Glutamatergic neuron (in vitro differentiated cells): ENCODE measurements at regions not wholly inside any gene's neighbourhood (a gene's known extent, or its start where the extent isn't known, plus 50 kb on each side); places are given as distances from the start of the nearest gene placed in this dataset.

Source experiments
- DNase-seq: peaks from one replicate; pipeline ENCODE4 v3.0.0; 2022
- H3K27ac Mint-ChIP-seq: one replicate; pipeline ENCODE4 v1.8.0; 2020; ENCODE audit warnings: mild to moderate bottlenecking, mixed read lengths, inconsistent platforms; ENCODE audit not compliant: unreplicated experiment
- H3K27me3 Mint-ChIP-seq: one replicate; pipeline ENCODE4 v1.8.0; 2020; ENCODE audit warnings: mild to moderate bottlenecking, moderate library complexity, mixed read lengths, inconsistent platforms; ENCODE audit not compliant: unreplicated experiment
- H3K36me3 Mint-ChIP-seq: one replicate; pipeline ENCODE4 v1.8.0; 2020; ENCODE audit warnings: mild to moderate bottlenecking, mixed read lengths, inconsistent platforms; ENCODE audit not compliant: unreplicated experiment
- H3K4me1 Mint-ChIP-seq: one replicate; pipeline ENCODE4 v1.8.0; 2020; ENCODE audit warnings: mild to moderate bottlenecking, low read depth, mixed read lengths, inconsistent platforms; ENCODE audit not compliant: unreplicated experiment
- H3K4me3 Mint-ChIP-seq: one replicate; pipeline ENCODE4 v1.8.0; 2020; ENCODE audit warnings: mild to moderate bottlenecking, mixed read lengths, inconsistent platforms; ENCODE audit not compliant: unreplicated experiment
- H3K9me3 Mint-ChIP-seq: one replicate; pipeline ENCODE4 v1.8.0; 2020; ENCODE audit warnings: mild to moderate bottlenecking, moderate library complexity, mixed read lengths, inconsistent platforms; ENCODE audit not compliant: unreplicated experiment
- CTCF ChIP-seq: fragments of 200-600 bp; sonication (generic); IDR thresholded peaks from one replicate; pipeline ENCODE4 v1.5.0; 2021; ENCODE audit not compliant: partially characterized antibody, unreplicated experiment

DNA sequence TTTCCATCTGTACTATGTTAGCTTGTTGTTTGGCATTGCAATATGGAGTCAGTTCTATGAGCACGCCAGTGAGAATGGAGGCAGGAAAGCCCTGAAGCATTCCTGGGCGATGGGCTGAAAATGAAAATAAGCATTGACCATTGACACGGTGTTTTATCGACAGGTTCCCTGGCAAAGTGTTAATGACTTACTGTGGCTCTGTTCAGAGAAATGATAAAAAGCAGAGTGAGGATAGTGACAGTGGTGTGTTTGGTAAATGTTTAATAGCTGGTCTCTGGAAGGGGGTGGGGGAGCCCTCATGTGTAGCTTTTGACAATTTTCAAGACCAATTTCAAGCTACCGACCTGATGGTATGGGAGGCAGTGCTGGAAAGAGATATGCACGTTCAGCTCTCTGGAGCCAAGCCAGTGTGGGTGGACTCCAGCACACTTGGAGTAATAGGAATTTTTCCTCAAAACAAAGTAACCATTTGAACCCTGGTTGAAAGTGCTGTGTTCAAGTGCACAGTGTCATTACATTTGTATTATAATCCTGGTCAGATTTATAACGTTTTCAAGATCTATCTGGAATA is 341.7 kb upstream of the ROBO2 start:
- Mint-ChIP-seq H3K27ac (no peak overlapping the region), H3K27me3 (no peaks in the 10 kb centered on the region), H3K4me3 (no peak overlapping the region), H3K4me1 (peaks cover 5% of the 10 kb centered on the region), H3K36me3 (no peaks in the 10 kb centered on the region), H3K9me3 (no peaks in the 10 kb centered on the region)
- no peak for TF ChIP-seq CTCF
- no peak for DNase-seq

DNA sequence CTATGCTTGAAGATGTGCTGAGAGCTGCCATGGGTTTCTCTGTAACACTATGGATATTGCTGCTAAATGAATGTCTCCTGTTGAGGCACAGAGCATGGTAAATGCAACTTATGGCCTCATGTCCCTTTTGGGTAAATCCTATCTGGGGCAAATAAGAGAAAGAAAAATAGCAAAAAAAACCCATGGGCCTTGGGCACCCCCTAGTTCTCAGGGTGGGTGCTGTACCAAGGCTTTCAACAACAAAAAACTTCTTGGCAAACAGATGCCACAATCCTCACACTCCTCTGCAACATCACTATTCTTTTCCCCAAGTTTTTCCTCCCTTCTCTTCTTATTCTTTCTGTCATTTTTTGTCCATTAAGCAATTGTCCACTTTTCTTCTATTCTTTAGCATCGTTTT is 340.1 kb upstream of the ROBO2 start:
- H3K27ac Mint-ChIP-seq, result no peak overlapping the region
- H3K9me3 Mint-ChIP-seq, result no peaks in the 10 kb centered on the region
- H3K4me3 Mint-ChIP-seq, result no peak overlapping the region
- no peaks in the 10 kb centered on the region for H3K36me3 Mint-ChIP-seq
- DNase-seq, result no peak
- TF ChIP-seq CTCF, result no peak
- H3K27me3 Mint-ChIP-seq, result no peaks in the 10 kb centered on the region
- peaks cover 5% of the 10 kb centered on the region for H3K4me1 Mint-ChIP-seq

DNA sequence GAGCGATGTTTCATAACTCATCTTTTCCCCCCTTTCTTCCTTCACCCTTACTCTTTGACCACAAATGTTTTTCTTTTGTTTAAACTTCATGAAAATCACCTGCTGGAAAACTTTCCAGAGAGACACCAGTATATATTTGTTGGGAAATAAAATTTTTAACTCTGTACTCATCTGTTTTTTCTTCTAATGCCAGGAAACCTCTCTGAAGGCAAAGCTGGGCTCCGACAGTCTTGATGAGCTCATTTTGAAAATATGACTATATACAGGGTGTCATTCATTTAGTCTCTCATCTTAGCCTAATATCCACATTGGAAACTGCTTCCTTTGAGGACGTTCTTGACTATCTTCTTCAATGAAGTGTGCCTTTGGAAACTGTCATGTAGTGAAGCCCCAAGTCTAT is 339.6 kb upstream of the ROBO2 start:
- no peak for TF ChIP-seq CTCF
- no peaks in the 10 kb centered on the region for H3K27me3 Mint-ChIP-seq
- no peaks in the 10 kb centered on the region for H3K9me3 Mint-ChIP-seq
- no peaks in the 10 kb centered on the region for H3K36me3 Mint-ChIP-seq
- H3K27ac Mint-ChIP-seq, result no peak overlapping the region
- H3K4me1 Mint-ChIP-seq, result peaks cover 5% of the 10 kb centered on the region
- no peak for DNase-seq
- no peak overlapping the region for H3K4me3 Mint-ChIP-seq

DNA sequence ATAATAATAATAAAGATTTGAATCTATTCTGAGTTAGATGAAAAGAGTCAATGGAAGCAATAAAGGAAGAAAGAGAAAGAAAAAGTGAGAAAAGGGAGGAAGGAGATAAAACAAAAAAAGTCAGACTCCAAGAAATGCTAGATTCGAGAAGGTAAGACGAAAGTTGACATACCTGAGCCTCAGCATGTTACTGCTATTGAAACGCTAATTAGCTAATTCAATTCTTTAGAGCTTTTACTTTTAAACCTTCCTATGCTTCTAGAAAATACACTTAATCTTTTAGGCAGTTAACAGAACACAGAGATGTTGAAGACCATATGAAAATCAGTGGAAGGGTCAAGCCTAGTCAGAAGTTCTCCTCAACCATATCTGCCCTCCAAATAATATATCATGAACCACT is 337.2 kb upstream of the ROBO2 start:
- no peaks in the 10 kb centered on the region for H3K36me3 Mint-ChIP-seq
- H3K27ac Mint-ChIP-seq, result no peak overlapping the region
- H3K4me1 Mint-ChIP-seq, result peaks cover 5% of the 10 kb centered on the region
- H3K9me3 Mint-ChIP-seq, result no peaks in the 10 kb centered on the region
- DNase-seq, result no peak
- TF ChIP-seq CTCF, result no peak
- no peaks in the 10 kb centered on the region for H3K27me3 Mint-ChIP-seq
- no peak overlapping the region for H3K4me3 Mint-ChIP-seq

DNA sequence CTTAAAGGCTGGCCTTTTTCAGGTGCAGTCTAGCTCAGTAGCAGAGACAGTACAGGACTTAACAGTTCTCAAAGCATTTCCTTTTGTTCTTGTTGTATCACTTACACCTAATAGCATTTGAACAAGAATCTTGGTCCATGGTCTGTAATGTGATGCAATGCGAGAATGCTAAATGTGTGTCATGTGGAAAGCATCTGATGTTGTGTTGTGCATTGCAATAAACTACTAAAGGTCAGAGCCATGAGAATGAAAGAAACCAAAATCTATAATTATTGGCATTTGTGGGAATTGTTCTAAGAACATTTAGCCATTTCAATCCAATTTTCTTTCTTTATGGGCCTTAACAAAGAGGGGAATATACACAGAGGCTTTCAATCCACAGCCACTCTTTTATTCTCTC is 324.5 kb upstream of the ROBO2 start:
- no peak overlapping the region for H3K27ac Mint-ChIP-seq
- no peak for TF ChIP-seq CTCF
- no peaks in the 10 kb centered on the region for H3K9me3 Mint-ChIP-seq
- no peaks in the 10 kb centered on the region for H3K27me3 Mint-ChIP-seq
- no peak overlapping the region for H3K4me3 Mint-ChIP-seq
- no peak for DNase-seq
- no peaks in the 10 kb centered on the region for H3K36me3 Mint-ChIP-seq
- H3K4me1 Mint-ChIP-seq, result no peaks in the 10 kb centered on the region
